ENCODE measurements at regions not wholly inside any gene's neighbourhood (a gene's known extent, or its start where the extent isn't known, plus 50 kb on each side); places are given as distances from the start of the nearest gene placed in this dataset. TPM values are rescaled to one million over a fixed set of nuclear protein-coding genes. Genes with fewer than 3 reads are reported as not detected.

Small RNA genes in the stretch of these regions (small RNA-seq; reads per million reads assigned to genes)
- gene RF00019: not detected
